T-helper 1 cell (primary cell): ENCODE measurements at regions not wholly inside any gene's neighbourhood (a gene's known extent, or its start where the extent isn't known, plus 50 kb on each side); places are given as distances from the start of the nearest gene placed in this dataset.
"Not testable (repeated sequence)": the region's sequence is repeated elsewhere in the genome, so short reads cannot be mapped to it uniquely, and the experiment has no call there.

Source experiments
- DNase-seq, 5 donors: peaks; one replicate each; pipeline ENCODE4 v3.0.0-alpha.2; 2012 to 2020

DNA sequence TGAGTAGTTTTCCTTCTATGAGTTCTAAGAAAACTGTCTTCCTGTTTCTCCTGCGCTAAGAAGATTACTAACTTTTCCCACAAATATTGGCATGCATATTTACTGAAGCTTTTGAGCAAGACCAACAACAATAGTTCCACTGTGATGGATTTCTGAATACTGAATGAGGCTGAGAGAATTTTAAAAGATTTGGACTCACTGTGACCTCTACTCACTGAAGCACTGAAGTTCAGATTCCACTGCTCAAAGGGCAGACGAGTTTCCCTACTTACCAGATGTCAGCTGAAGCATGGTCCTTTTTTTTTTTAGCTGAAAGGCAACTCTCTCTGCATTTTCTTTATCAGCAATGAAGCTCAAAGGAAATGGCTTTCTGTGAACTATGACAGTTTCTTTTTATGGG, 718.5 kb downstream of the RFPL4B start:
- no peak for DNase-seq

DNA sequence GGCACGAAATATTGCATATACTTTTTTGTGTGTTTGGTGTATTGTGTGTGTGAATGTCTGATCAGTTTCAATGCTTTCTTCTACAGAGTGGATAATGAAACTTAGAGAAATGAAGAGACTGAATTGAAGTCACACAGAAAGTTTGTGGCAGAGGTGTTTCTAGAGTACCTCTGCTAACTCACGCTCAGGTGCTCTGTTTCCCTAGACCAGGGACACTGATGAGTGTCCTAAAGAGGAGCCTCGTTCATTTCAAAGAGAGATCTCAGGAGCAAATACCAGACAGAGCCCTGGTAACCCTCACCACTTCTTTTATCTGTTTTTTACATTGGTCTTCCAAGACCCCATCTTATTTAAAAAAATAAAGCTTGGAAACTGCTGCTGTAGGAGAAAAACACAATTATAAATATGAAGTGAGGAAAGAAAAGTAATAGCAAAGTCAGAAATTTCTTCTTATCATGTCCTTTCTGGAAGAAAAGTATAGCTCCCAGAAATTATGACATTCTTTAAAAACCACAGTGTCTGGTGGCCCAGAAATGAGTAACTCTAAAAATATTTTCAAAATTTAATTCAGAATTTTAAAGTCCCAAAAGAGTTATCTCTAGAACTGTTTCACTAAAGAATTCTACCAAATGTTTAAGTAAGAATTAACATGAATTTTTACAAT, 720.6 kb downstream of the RFPL4B start:
- DNase-seq: no peak

DNA sequence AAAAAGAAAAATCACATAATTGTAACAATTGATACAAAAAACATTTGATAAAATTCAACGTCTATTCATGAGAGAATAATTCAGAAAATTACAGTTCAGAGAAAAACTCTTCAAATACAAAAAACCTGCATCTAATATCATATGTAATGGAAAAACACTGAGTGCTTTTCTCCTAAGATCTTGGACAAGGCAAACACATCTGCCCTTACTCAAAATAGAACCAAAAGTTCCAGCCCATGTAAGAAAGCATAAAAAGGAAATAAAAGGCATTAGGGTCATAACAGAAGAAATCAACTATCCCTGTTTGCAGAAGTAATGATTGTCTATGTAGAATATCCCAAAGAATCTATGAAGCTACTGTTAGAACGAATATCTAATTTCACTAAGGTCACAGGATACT, 721.4 kb downstream of the RFPL4B start:
- no peak for DNase-seq

DNA sequence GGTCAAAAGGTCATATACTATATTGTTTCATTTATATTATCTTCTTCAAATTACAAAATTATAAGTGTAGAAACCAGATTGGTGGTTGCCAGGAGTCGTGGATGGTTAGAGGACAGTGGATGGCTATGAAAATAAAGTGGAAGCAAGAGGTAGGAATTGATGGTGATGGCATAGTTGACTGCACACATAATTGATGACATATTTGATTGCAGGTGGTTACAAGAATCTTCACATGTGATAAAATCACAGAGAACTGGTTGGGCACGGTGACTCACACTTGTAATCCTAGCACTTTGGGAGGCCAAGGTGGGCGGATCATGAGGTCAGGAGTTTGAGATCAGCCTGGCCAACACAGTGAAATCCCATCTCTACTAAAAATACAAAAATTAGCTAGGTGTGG, 723.6 kb downstream of the RFPL4B start:
- DNase-seq: not testable (repeated sequence)

DNA sequence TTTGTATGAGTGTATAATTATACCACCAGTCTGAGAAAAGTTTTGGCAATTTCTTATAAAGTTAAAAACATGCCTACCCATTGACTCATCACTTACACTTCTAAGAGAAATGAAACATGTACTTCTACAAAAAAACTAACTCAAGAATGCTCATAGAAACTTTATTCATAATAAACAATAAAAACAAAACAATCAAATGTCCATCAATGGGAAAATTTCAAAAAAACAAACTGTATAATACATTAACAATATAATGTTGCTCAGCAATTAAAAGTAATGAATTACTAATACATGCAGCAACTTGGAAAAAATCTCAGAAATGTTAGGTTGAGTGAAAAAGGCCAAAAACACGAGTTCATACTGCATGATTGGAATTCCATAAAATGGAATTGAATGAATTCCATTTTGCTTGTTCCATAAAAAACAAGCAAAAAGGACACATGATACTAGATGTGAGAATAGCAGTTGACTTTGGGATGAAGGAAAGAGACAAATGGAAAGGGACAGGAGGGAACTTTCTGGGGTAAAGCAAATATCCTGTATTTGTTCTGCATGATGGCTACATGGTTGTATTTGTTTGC, 726.6 kb downstream of the RFPL4B start:
- DNase-seq: no peak

DNA sequence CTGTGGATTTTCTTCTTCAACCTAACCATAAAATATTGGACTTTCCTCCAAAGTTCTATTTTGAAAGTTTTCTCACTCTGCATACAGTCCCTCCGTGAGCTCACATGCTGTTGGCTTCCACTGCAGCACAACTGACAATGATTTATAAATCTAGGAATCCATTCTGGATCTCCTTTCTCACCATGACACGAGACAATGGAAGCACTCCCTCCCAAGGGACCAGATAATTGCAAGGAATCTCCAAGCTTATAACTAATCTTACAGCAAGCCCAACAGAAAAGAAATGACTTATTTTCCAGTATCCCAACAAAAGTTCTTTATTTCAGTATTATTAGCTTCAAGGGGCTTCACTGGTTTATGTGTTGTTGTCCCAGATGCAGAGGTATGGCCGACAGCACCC, 729.0 kb downstream of the RFPL4B start:
- no peak for DNase-seq

DNA sequence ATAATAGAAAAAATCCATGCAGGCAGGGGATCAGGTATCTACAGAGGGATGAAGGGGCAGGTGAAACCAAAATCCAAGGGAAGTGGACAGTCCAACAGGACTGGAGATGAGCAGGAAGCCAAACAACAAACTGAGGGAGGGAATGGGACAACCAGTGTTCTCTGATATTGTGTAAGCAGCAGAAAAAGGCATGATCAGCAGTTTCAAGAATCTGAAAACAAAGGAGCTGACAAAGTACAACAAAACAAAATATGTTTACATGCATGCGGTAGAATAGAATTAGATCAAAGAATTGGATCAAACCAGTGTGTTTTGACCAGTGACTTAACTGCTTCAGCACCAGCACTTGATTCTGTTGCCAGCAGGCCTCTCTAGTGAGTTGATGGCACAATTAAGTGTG, 729.7 kb downstream of the RFPL4B start:
- no peak for DNase-seq

DNA sequence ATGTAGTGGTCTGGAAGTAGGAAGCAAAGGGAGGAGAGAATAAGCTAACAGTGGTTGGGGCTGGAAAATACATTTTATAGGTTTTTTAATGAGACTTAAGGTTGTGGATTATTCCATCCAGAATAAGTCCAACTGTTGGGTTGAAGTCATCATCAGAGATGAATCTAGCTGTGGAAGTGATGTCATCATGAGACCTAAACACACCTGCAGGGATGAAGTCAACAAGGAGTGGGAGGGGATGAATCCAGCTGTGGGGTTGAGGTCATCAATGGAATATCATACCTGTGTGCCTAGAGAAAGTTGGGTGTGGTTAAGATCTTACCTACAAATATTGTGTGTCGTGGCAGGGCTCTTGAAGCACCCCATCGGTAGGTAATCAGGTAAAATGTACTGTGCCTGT, 730.7 kb downstream of the RFPL4B start:
- DNase-seq: no peak

DNA sequence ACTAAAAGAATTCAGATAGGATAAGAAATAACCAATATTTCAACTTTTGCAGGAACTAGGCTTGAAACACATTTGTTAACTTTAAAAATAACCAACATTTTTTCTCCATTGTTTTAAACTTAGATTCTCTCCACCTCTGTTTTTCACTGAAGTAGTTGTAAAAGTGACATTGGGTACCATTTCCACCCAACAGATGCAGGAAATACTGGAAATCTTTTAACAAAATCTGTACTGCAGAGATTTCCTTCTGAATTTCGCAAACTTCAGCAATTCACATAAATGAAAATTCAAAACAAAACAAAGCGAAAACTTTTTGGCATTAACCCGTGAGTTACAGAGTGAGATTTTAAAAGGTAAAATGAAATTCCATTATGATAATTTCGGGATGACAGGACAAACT, 731.7 kb downstream of the RFPL4B start:
- no peak for DNase-seq

DNA sequence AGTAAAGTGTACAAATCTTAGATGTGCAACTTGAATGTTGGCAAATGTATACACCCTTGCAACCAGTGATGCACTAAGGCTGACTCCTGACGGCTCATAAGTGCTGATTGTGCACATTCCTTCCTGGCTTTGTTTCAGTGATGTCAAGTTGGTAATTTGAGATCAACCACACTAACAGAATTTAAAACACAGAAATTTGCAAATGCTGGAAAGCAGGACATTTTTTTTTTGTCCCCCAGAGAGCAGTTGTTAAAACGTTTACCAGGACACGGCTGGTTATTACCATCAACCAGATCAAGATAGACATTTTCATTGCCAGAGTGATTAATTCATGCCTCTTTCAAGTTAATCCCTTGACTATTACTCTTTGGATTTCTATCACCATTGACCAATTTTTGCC, 735.6 kb downstream of the RFPL4B start:
- no peak for DNase-seq

DNA sequence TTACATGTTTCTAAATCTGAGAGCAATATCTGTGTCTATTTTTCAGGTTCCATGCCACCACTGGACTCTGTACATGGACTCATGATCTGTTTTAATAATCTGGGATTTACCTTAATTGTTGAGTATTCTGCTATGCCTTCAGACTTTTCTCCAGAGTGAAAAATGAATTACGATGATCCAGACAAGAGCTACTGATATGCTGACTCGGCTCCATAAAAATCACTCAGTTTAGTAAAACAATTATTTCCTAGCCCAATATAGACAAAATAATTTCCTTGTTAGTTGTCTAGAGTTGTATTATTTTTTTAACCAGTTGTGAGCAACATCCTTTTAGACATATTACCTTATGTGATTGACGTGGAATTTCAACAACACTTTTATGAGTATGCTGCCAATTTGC, 736.8 kb downstream of the RFPL4B start:
- DNase-seq: no peak

DNA sequence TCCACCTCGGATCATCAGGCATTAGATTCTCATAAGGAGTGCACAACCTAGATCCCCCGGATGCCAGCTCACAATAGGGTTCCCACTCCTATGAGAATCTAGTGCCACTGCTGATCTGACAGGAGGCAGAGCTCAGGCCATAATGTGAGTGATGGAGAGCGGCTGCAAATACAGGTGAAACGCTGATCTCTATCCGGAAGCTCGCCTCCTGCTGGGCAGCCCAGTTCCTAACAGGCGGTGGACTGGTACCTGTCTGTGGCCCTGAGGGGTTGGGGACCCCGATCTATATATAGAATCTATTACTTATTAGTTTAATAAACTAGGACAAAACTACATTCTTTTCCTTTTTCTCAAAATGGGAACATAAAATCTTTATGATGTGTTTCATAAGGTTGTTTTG, 741.9 kb downstream of the RFPL4B start:
- DNase-seq: no peak

DNA sequence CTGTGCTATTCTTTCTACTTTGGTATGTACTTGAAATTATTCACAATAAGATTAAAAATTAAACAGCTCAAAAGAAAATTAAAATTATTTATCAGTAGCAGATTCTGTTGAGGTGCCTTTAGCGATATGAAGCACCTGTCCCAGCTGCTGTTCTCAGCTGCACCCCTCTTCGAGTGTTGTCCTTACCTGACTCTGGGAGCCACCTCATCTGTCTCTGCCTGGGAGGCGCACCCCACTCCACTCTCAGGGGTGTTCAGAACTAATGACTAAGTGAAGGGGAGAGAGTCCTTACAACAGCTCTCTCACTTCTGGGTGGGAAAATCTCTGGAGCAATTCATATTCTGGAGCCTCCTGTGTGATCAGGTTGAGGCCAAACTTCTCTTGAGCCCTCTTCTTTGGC, 745.7 kb downstream of the RFPL4B start:
- no peak for DNase-seq

DNA sequence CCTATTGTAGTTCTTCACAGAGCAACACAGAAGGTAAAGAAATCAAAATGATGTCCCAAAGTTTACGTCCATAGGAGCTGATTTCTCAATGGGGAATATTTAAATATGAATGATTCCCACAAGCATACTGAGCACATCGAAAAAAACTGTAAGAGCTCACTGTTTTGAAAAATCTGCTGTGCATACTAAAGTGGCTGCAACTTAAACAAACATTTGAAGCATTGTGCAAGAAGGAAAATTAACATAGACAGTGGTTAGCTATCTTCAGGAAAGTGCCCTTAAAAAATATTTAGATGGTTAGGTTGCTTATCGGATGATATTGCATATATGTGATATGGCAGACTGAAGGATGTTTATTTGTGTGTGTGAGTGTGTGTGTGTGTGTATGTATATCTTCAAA, 747.6 kb downstream of the RFPL4B start:
- DNase-seq: no peak

DNA sequence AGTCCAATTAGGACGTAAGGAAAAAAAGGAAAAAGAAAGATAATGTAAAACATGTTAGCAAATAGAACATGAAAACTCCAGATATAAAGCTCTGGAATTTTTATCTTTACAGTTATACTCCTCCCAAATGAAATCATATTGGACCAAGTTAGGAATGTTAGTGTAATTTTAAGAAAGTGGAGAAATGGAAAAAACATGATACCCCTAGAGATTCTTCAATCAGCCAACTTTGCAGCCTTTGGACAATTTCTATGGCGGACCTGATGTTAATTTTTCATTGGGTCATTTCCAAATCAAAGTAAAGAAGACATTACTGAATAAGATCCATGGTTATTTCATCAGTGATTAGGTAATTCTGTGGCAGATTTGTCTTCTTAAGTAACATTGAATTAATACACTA, 748.7 kb downstream of the RFPL4B start:
- no peak for DNase-seq

DNA sequence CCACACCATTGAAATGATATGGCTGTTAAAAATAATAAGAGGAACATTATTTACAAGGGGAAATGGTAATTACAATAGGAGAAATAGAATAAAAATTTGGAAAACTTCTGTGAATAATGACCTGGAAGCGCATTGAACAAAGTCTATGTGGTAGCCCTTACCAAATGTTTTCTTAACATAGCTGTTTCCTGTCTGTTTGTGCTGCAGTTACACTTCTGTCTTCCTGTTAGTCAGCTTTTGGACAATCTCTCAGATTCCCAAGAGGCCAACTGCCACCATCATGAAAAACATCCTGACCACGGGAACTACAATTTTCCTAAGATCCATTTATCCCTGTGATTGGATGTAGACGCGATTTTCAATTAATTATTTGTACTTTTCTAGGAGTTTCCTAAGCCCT, 754.4 kb upstream of the MARCKS start:
- DNase-seq: no peak

DNA sequence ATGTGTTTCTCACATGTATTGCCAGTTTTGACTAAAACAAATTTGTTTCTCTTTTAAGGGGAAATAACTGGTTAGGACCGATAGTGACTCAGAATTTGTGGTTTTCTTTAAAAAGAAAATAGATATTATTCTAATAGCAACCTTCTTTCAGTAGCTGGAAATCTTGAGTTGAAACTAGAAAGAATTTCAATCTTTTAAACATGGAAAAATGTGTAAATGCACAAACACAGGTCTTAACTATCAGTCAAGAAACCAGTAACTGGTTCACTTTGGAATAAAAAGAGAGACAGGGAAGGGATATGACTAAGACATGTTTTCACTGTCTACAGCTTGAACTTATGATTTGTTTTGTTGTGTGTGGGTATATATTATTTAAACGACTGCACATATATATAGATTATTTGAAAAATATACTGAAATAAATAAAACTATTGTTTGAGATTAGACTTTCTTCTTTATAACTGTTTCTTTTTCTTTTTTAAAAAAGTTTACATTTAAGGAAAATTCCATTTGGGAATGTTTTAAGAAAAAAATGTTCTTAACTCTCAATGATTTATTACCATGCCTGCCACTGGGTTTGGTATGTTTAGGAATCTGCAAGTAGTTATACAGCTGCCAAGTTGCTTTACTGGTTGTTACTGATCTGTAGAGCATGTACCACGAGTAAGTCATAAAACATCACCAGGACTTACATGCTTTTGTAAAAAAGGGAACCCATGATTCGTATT, 753.3 kb upstream of the MARCKS start:
- DNase-seq: no peak

DNA sequence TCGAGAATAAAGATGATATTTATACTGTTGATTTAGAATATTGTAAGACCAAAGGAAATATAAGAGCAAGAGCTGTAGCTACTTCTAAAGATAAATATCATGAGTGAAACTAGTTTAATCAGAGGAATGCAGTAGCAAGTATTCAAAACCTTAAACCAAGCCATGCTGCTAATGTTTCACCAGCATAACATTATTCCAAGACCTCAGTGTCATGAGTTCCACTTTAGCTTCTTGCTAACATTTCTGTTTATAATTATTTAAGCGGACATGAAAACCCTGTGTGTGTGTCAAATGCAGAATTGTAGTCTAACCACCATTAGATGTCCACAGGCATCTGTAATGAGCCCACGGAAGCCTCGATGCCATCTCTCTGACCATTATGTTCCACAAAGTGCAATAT, 752.6 kb upstream of the MARCKS start:
- no peak for DNase-seq

DNA sequence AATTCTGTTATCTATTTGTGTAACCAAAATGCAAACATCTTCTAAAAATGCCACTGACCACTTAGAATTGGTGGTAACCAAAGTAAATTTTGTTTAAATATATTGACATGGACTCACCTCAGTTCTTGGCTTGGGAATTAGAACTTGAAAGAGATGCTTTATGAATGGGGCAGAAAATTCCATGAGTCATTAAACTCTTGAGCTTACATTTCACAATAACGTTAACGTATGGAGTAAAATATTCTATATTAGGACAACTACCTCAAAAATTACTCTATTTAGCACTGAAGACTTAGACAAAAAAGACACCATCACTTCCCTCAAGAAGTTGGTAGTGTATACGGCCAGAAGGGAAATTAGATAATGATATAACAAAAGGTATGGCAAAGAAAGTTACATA, 752.2 kb upstream of the MARCKS start:
- no peak for DNase-seq

DNA sequence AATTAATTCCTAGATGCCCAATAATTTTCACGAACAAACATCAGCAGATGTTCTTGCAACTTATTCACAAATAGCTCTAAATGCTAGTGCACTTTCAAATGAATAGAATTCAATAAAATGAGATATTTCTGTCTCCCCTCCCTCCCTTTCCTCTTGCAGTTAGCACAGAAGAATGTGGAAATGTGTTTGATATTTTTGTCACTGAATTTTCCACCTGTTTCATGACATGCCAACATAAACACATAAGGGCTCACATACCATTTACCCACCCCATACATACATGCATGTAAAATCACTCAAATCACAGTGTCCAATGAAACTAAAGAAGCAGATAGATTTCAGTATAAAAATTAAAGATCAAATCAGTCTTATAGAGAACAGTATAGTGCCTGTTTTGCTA, 746.9 kb upstream of the MARCKS start:
- DNase-seq: no peak

DNA sequence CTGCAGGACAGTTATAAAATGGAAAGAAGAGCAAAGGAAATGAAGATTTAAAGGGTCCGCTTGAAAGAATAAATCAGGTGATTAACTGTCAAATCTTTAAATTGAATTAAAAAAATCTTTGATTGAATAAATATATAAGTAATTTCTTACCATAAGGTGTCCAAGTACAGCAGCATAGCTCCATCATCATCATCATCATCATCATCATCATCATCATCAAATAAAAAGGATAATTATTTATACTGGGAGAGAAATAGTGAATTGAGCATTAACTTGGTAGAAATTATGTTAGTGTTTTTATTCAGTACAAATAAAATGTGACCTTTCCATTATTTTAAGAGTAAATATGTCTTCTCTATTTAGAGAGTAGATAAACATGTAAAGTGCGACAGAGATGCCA, 745.6 kb upstream of the MARCKS start:
- DNase-seq: no peak

DNA sequence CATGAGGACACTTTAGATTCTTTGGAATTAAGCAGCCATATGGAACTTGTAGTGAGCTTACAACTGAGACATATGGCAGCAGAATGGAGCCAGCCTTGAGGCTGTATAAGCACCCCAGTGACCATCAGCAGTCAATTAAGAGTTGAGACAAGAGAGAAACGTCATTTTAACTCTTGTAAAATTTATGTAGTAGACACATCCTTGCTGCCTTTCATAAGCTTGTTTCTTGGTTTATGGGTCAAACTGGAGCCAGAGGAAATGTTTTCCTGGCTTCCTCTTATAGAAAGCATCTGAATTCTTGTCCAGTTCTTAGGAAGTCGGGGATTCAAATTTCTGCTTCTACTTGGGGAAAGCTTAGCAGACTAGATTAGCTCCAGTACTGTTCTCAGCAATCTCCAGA, 745.1 kb upstream of the MARCKS start:
- DNase-seq: no peak

DNA sequence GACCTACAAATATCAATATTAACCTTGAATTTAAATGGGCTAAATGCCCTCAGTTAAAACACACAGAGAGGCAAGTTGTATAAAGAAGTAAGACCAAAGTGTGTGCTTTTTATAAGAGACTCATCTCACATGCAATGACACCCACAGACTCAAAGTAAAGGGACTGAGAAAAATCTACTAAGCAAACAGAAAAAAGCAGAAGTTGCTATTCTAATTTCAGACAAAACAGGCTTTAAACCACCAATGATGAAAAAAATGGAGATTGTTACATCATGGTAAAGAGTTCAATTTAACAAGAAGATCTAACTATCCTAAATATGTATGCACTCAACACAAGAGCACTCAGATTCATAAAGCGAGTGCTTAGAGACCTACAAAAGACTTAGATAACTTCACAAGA, 741.9 kb upstream of the MARCKS start:
- DNase-seq: no peak

DNA sequence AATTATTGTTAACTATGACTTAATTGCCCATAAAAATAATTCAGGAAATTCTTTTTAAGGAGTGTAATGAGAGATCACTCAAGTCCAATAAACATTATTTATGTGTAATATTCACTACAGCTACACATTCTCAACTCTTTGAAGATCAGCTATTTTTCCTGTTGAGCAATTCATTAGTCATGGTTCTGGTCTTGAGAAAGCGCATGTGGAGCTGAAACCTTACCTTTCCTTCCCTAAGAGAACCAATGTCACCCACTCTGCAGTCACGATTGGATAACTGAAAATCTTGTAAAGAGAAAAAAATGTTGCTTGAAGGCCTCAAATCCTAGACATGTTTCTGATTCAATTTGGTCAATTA, 736.9 kb upstream of the MARCKS start:
- no peak for DNase-seq
